ENCODE measurements at regions not wholly inside any gene's neighbourhood (a gene's known extent, or its start where the extent isn't known, plus 50 kb on each side); places are given as distances from the start of the nearest gene placed in this dataset.

DNA sequence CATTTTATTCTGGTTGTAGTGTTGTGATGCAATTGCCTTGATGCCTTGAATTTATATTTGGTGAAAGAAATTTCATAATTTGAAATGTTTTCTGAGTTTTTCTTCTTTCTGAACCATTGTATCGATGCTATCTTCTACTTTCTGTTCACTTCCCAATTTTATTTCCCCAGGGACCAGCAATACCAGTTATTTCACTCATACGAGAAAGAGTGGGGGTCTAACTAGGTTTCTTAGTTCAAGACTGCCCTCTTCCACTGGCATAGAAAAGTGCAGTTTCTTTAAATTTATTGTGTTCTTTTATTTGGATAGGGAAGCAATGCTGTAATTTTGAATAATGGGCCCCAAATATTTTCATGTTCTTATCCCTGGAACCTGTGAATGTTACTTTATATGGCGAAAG is 544.0 kb upstream of the ADGRL3 start:
- TF ChIP-seq, protein P1, sequence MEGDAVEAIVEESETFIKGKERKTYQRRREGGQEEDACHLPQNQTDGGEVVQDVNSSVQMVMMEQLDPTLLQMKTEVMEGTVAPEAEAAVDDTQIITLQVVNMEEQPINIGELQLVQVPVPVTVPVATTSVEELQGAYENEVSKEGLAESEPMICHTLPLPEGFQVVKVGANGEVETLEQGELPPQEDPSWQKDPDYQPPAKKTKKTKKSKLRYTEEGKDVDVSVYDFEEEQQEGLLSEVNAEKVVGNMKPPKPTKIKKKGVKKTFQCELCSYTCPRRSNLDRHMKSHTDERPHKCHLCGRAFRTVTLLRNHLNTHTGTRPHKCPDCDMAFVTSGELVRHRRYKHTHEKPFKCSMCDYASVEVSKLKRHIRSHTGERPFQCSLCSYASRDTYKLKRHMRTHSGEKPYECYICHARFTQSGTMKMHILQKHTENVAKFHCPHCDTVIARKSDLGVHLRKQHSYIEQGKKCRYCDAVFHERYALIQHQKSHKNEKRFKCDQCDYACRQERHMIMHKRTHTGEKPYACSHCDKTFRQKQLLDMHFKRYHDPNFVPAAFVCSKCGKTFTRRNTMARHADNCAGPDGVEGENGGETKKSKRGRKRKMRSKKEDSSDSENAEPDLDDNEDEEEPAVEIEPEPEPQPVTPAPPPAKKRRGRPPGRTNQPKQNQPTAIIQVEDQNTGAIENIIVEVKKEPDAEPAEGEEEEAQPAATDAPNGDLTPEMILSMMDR (IDR thresholded peaks at IDR 0.05) = no peak
- H3K4me3 ChIP-seq = no peak overlapping the region
- H3K9me3 ChIP-seq = peaks cover 10% of the 10 kb centered on the region
- no peaks in the 10 kb centered on the region for H3K4me1 ChIP-seq (ENCODE audit: low read depth)
- no peak for ATAC-seq
- no peaks in the 10 kb centered on the region for H3K36me3 ChIP-seq (ENCODE audit: low read depth)
- intact Hi-C loops (cut with DNase I, micrococcal nuclease) = no loop called here
- no peak for DNase-seq

DNA sequence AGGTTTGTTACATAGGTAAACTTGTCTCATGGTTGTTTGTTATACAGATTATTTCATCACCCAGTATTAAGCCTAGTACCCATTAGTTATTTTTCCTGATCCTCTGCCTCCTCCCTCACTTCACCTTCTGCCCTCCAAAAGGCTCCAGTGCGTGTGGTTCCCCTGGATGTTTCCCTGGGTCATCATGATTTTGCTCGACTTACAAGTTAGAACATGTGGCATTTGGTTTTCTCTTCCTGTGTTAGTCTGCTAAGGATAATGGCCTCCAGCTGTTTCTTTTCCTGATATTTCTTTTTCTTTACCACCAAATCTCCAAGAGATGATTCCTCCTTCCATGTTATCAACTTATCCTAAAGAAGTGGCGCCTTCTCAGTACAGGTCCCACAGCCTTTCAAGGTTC is 543.1 kb upstream of the ADGRL3 start:
- Histone ChIP-seq H3K4me1 (ENCODE audit: low read depth) (no peaks in the 10 kb centered on the region), H3K4me3 (no peak overlapping the region), H3K36me3 (ENCODE audit: low read depth) (no peaks in the 10 kb centered on the region), H3K9me3 (peaks cover 10% of the 10 kb centered on the region)
- DNase-seq (no peak), ATAC-seq (no peak)
- intact Hi-C loops (cut with DNase I, micrococcal nuclease) = no loop called here
- TF ChIP-seq, protein P1 (IDR thresholded peaks at IDR 0.05) = no peak

DNA sequence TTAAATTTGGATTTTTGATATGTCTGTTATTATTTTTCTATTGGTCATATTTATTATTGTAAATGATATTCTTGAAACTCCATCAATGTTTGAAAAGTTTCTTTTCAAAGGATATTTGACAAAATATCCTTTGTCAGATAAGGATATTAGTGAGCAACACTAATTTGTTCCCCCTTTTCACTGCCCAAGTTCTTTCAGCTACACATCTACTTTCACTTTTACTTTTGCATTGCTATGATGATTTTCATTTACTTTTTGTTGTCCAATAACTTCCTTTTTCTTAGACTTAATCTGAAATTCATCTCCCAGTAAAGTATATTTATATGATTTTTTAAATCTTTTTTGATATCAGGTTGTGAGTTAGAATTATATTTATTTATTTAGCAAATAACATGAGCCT is 542.3 kb upstream of the ADGRL3 start:
- Histone ChIP-seq H3K9me3 (peaks cover 10% of the 10 kb centered on the region), H3K4me3 (no peak overlapping the region), H3K36me3 (ENCODE audit: low read depth) (no peaks in the 10 kb centered on the region), H3K4me1 (ENCODE audit: low read depth) (no peaks in the 10 kb centered on the region)
- intact Hi-C loops (cut with DNase I, micrococcal nuclease) = no loop called here
- TF ChIP-seq, protein P1 (IDR thresholded peaks at IDR 0.05) = no peak
- no peak for DNase-seq
- no peak for ATAC-seq

DNA sequence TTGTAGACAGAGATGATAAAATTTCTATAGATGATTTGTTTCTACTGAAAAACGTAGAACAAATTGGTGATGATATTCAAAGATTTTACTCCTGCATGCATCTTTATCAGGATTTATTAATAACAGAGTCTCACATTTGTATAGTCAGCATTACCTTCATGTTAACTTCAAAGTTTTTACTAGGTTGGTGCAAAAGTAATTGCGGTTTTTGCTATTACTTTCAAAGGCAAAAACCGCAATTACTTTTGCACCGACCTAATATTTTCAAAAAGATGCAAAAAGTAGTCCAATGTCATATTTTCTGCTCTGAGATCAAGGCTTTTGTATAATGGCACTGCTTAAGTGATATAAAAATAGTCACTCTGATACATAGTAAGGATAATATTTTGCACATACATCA is 536.4 kb upstream of the ADGRL3 start:
- TF ChIP-seq, protein P1 (IDR thresholded peaks at IDR 0.05) = no peak
- Histone ChIP-seq H3K9me3 (peaks cover 8% of the 10 kb centered on the region), H3K4me3 (no peak overlapping the region), H3K4me1 (ENCODE audit: low read depth) (no peaks in the 10 kb centered on the region), H3K36me3 (ENCODE audit: low read depth) (no peaks in the 10 kb centered on the region)
- ATAC-seq (no peak), DNase-seq (no peak)
- intact Hi-C loops (cut with DNase I, micrococcal nuclease) = no loop called here

DNA sequence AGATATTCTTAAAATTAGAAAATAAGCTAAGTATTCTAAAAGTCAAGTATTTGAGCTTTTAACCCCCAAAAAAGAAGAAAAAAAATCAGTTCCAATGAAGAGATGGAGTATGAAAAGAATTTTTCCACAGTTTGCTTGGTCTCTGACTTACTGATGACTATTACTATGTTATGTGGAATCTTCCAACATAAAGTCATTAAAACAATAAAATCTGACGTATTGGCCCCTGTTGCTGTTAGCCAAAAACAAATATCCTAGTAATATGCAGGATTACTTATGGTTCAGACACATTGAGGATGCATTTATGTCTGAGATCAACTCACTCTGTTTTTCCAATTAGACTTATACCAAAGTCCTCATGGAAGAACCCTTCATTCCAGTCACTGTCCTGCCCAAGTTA is 517.2 kb upstream of the ADGRL3 start:
- TF ChIP-seq, protein P1 (IDR thresholded peaks at IDR 0.05) = no peak
- Histone ChIP-seq H3K9me3 (no peaks in the 10 kb centered on the region), H3K36me3 (ENCODE audit: low read depth) (no peaks in the 10 kb centered on the region), H3K4me3 (no peak overlapping the region), H3K4me1 (ENCODE audit: low read depth) (no peaks in the 10 kb centered on the region)
- DNase-seq (no peak), ATAC-seq (no peak)
- intact Hi-C loops (cut with DNase I, micrococcal nuclease) = no loop called here

DNA sequence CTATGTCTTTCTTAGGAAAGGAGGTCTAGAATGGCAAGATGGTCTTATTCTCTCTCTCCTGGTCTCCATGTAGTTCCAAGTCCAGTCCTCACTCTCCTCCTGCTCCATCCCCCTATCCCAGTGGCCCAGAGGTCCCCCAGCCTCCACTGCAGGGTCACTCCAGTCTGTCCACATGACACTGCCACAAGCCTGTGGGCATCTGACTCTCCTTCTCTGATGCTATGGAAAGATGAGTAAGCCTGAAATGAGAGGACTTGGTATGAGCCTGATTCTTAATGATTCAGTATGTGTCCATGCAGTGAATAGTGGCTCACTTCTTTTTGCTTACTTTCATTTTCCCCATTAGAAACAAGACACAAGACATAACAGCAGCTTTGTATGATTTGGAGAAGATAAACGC is 516.8 kb upstream of the ADGRL3 start:
- Histone ChIP-seq H3K9me3 (no peaks in the 10 kb centered on the region), H3K4me3 (no peak overlapping the region), H3K4me1 (ENCODE audit: low read depth) (no peaks in the 10 kb centered on the region), H3K36me3 (ENCODE audit: low read depth) (no peaks in the 10 kb centered on the region)
- TF ChIP-seq, protein P1 (IDR thresholded peaks at IDR 0.05) = no peak
- intact Hi-C loops (cut with DNase I, micrococcal nuclease) = no loop called here
- ATAC-seq (no peak), DNase-seq (no peak)
